ENCODE measurements at regions not wholly inside any gene's neighbourhood (a gene's known extent, or its start where the extent isn't known, plus 50 kb on each side); places are given as distances from the start of the nearest gene placed in this dataset.

- Histone ChIP-seq H3K9ac (ENCODE audit: low read length) (no peak overlapping the region), H3K4me3 (ENCODE audit: control extremely low read depth in 1 of 5, extremely low read depth in 1 of 5, insufficient read depth in 1 of 5, low read depth in 2 of 5, low read length in 4 of 5) (no peak overlapping the region), H2AFZ (ENCODE audit: insufficient read depth, low read depth, low read length, poor library complexity, severe bottlenecking) (no peak overlapping the region), H3K4me2 (replicated peaks; ENCODE audit: low read depth, low read length, poor library complexity, severe bottlenecking) (no peak overlapping the region), H3K9me3 (ENCODE audit: control extremely low read depth in 1 of 3, control insufficient read depth in 2 of 3, insufficient read depth in 1 of 3, low read length in 2 of 3) (no peaks in the 10 kb centered on the region), H3K27me3 (replicated peaks in 1 of 4; ENCODE audit: control extremely low read depth in 1 of 4, control insufficient read depth in 3 of 4, insufficient read depth in 4 of 4, low read length in 3 of 4) (no peaks in the 10 kb centered on the region), H3K79me2 (ENCODE audit: control insufficient read depth, insufficient read depth, low read length) (no peaks in the 10 kb centered on the region), H3K4me1 (ENCODE audit: control insufficient read depth in 2 of 2, insufficient read depth in 2 of 2, low read length in 2 of 2) (no peaks in the 10 kb centered on the region), H4K20me1 (ENCODE audit: control insufficient read depth, insufficient read depth, low read length, poor library complexity, severe bottlenecking) (no peaks in the 10 kb centered on the region), H3K27ac (ENCODE audit: low read length in 2 of 2) (no peak overlapping the region), H3K36me3 (replicated peaks in 1 of 2; ENCODE audit: control extremely low read depth in 1 of 2, control insufficient read depth in 1 of 2, extremely low read depth in 1 of 2, insufficient read depth in 2 of 2, low read length in 1 of 2) (no peaks in the 10 kb centered on the region)
- Mint-ChIP-seq H3K4me1 (no peaks in the 10 kb centered on the region), H3K9me3 (ENCODE audit: insufficient read depth) (no peaks in the 10 kb centered on the region), H3K27me3 (peaks cover 5% of the 10 kb centered on the region), H3K4me3 (no peak overlapping the region), H3K27ac (no peak overlapping the region)
- WGBS (ENCODE audit: insufficient coverage), result no CpG with 5 or more reads among the region's 2 CpGs
- POLR2A ChIA-PET, result no interaction called here
- no peak for ATAC-seq (ENCODE audit: low read depth)
- CTCF ChIA-PET, result no interaction called here
- no peak for DNase-seq
- no peak for TF ChIP-seq CTCF (IDR thresholded peaks at IDR 0.05)
- TF ChIP-seq EZH2 (IDR thresholded peaks at IDR 0.05; ENCODE audit: borderline replicate concordance, insufficient read depth, low read depth, low read length, poor library complexity, severe bottlenecking), result no peak
- intact Hi-C loops (cut with micrococcal nuclease), result no loop called here
These were observed 54.0 kb upstream of the COL5A2 start for GRCh38 chr2:189233527-189233926.

GRCh38 chr2:189234991-189235390, 55.4 kb upstream of the COL5A2 start:
- CTCF ChIA-PET, result no interaction called here
- H3K27ac Mint-ChIP-seq, result no peak overlapping the region

More at GRCh38 chr2:189234991-189235390, 55.4 kb upstream of the COL5A2 start:
- Histone ChIP-seq H3K4me2 (replicated peaks; ENCODE audit: low read depth, low read length, poor library complexity, severe bottlenecking) (no peak overlapping the region), H4K20me1 (ENCODE audit: control insufficient read depth, insufficient read depth, low read length, poor library complexity, severe bottlenecking) (no peaks in the 10 kb centered on the region), H3K36me3 (replicated peaks in 1 of 2; ENCODE audit: control extremely low read depth in 1 of 2, control insufficient read depth in 1 of 2, extremely low read depth in 1 of 2, insufficient read depth in 2 of 2, low read length in 1 of 2) (no peaks in the 10 kb centered on the region), H3K9me3 (ENCODE audit: control extremely low read depth in 1 of 3, control insufficient read depth in 2 of 3, insufficient read depth in 1 of 3, low read length in 2 of 3) (no peaks in the 10 kb centered on the region), H3K27ac (ENCODE audit: low read length in 2 of 2) (no peak overlapping the region), H3K79me2 (ENCODE audit: control insufficient read depth, insufficient read depth, low read length) (no peaks in the 10 kb centered on the region), H3K27me3 (replicated peaks in 1 of 4; ENCODE audit: control extremely low read depth in 1 of 4, control insufficient read depth in 3 of 4, insufficient read depth in 4 of 4, low read length in 3 of 4) (no peaks in the 10 kb centered on the region), H3K4me3 (ENCODE audit: control extremely low read depth in 1 of 5, extremely low read depth in 1 of 5, insufficient read depth in 1 of 5, low read depth in 2 of 5, low read length in 4 of 5) (no peak overlapping the region), H3K9ac (ENCODE audit: low read length) (no peak overlapping the region), H2AFZ (ENCODE audit: insufficient read depth, low read depth, low read length, poor library complexity, severe bottlenecking) (no peak overlapping the region), H3K4me1 (ENCODE audit: control insufficient read depth in 2 of 2, insufficient read depth in 2 of 2, low read length in 2 of 2) (no peaks in the 10 kb centered on the region)
- Mint-ChIP-seq H3K9me3 (ENCODE audit: insufficient read depth) (no peaks in the 10 kb centered on the region), H3K4me1 (no peaks in the 10 kb centered on the region), H3K27me3 (no peaks in the 10 kb centered on the region), H3K4me3 (no peak overlapping the region)
- POLR2A ChIA-PET, result no interaction called here
- intact Hi-C loops (cut with micrococcal nuclease), result no loop called here
- TF ChIP-seq CTCF (IDR thresholded peaks at IDR 0.05), result no peak
- TF ChIP-seq EZH2 (IDR thresholded peaks at IDR 0.05; ENCODE audit: borderline replicate concordance, insufficient read depth, low read depth, low read length, poor library complexity, severe bottlenecking), result no peak
- no peak for ATAC-seq (ENCODE audit: low read depth)
- DNase-seq, result no peak
